ENCODE measurements at regions not wholly inside any gene's neighbourhood (a gene's known extent, or its start where the extent isn't known, plus 50 kb on each side); places are given as distances from the start of the nearest gene placed in this dataset.

DNA sequence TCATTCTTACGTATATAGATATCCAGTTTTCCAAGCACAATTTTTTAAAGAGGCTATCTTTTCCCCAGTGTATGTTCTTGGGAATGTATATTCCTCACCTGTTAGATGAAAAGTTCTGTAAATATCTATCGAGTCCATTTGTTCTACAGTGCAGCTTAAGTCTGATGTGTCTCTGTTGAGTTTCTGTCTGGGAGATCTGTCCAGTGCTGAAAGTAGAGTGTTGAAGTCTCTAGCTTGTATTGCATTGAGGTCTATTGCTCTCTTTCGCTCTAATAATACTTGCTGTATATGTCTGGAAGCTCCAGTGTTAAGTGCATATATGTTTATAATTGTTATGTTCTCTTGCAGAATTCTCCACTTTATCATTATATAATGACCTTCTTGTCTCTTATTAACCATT lies 373.1 kb downstream of the PPARGC1A start:
- no peak overlapping the region for H3K27ac Mint-ChIP-seq
- no peaks in the 10 kb centered on the region for H3K36me3 Mint-ChIP-seq (ENCODE audit: low read depth)
- H3K9me3 Mint-ChIP-seq = peaks cover 14% of the 10 kb centered on the region
- H3K27me3 Mint-ChIP-seq = no peaks in the 10 kb centered on the region
- H3K4me3 Mint-ChIP-seq = no peak overlapping the region
- H3K4me1 Mint-ChIP-seq (ENCODE audit: low read depth) = no peaks in the 10 kb centered on the region

DNA sequence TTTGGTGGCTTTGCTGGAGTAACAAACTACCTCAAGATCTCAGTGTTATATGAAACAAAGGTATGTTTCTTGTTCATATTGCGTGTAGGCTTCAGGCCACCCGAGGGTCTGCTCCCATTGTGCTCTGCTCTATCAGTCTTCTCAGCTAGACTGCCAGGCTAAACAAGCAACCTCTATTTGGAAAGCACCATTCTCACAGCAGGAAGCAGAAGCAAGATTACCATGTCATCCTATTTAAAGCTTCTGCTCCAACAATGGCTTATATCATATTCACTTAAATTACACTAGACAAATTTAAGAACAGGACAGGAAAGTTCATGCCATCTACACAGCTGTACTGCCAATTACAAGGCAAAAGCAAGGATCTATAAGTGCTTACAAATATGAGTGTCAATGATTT lies 385.8 kb downstream of the PPARGC1A start:
- Mint-ChIP-seq H3K4me1 (ENCODE audit: low read depth) (no peaks in the 10 kb centered on the region), H3K27me3 (no peaks in the 10 kb centered on the region), H3K27ac (no peak overlapping the region), H3K9me3 (peaks cover 3% of the 10 kb centered on the region), H3K36me3 (ENCODE audit: low read depth) (no peaks in the 10 kb centered on the region), H3K4me3 (no peak overlapping the region)

DNA sequence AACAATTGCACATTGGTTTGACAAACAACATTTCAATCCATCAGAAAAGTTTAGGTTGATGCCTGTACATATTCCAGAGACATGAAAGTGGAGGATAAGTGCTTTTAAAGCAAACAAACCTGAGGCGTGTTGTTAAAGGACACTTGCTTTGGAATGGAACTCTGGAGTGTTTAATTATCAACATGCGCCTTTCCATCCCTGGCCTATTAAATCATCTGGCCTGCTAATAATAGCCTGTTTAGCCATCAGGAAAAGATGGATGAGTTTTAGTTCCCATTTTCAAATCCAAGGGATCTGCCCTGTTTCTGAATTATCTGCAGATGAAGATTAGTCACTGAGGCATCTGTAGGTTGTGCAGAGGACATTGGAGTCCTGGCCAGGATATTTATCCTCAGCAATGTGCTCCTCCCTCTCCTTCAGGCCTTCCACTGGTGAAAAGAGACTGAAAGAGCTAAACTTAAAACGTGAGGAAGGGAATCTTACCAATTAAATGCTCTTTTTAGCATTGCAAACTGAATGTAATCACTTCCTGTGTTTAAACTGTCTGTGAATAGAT lies 388.9 kb downstream of the PPARGC1A start:
- no peak overlapping the region for H3K27ac Mint-ChIP-seq
- no peaks in the 10 kb centered on the region for H3K4me1 Mint-ChIP-seq (ENCODE audit: low read depth)
- H3K36me3 Mint-ChIP-seq (ENCODE audit: low read depth) = no peaks in the 10 kb centered on the region
- no peak overlapping the region for H3K4me3 Mint-ChIP-seq
- no peaks in the 10 kb centered on the region for H3K27me3 Mint-ChIP-seq
- H3K9me3 Mint-ChIP-seq = peaks cover 7% of the 10 kb centered on the region

DNA sequence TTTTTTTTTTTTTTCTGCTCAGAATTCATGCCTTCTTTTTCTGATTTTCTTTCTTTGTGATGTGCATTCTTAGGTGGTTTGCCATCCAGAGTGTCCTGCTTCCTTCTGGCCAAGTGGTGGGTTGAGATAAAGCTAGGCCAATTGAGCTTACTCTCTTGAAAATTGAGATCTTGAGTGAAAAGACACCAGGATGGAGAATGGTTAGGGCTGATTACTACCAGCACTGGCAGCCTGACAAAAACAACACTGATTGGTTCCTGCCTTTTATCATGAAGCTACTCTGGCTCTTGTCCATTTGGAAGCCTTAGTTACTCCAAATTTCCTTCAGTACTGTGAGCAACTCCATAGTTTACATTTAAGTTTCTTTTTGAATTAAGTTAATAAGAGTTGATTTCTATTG lies 404.0 kb downstream of the PPARGC1A start:
- no peaks in the 10 kb centered on the region for H3K4me1 Mint-ChIP-seq (ENCODE audit: low read depth)
- H3K36me3 Mint-ChIP-seq (ENCODE audit: low read depth) = no peaks in the 10 kb centered on the region
- H3K27ac Mint-ChIP-seq = no peak overlapping the region
- H3K27me3 Mint-ChIP-seq = no peaks in the 10 kb centered on the region
- H3K9me3 Mint-ChIP-seq = no peaks in the 10 kb centered on the region
- no peak overlapping the region for H3K4me3 Mint-ChIP-seq

DNA sequence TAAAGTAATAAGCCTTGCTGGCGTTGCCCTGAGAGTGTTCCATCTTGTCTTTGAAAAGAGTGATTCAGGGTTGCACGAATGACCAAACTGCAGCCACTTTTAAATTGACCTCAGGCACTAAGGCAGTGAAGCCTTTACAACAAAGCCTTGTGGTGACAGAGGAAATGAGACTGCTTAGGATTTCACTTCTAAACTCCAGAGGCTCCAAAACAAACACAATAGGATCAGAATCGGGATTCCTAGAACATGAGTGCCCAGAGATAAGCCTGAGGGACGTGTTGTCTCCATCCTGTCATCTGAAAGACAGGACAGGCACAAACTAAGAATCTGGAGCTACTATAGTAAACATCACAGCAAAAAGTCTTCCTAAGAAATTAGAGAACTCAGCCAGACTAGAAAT lies 405.2 kb downstream of the PPARGC1A start:
- Mint-ChIP-seq H3K27me3 (no peaks in the 10 kb centered on the region), H3K27ac (no peak overlapping the region), H3K36me3 (ENCODE audit: low read depth) (no peaks in the 10 kb centered on the region), H3K9me3 (no peaks in the 10 kb centered on the region), H3K4me1 (ENCODE audit: low read depth) (no peaks in the 10 kb centered on the region), H3K4me3 (no peak overlapping the region)

DNA sequence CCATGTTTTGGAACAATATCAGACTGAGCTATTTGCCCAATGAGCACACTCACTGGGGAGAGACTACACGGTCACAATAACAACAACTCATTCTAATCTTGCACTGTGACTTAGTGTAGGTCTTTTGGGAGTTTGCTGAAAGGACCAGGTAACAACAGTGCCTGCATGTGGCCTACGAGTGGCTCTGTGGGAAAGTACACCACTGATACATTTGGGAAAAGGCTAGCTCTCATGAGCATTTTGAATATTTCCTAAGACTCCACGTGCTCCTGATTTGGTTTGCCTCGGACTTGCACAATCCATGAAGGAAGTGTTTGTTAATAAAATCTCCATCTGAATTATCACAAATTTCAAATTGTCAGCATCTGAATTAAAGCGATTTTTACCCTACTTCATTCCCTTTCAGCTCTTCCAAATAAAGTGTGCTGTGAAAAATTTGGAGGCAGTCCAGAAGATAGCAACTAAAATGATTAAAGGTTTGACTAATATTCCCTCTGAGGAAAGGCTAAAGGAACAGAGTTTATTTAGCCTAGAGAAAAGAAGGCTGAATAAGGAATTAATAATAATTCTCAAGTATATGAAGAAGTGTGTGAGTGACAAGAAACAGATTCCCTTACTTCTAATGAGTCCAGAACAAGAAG lies 406.4 kb downstream of the PPARGC1A start:
- Mint-ChIP-seq H3K27me3 (no peaks in the 10 kb centered on the region), H3K36me3 (ENCODE audit: low read depth) (no peaks in the 10 kb centered on the region), H3K4me1 (ENCODE audit: low read depth) (no peaks in the 10 kb centered on the region), H3K4me3 (no peak overlapping the region), H3K9me3 (no peaks in the 10 kb centered on the region), H3K27ac (no peak overlapping the region)

DNA sequence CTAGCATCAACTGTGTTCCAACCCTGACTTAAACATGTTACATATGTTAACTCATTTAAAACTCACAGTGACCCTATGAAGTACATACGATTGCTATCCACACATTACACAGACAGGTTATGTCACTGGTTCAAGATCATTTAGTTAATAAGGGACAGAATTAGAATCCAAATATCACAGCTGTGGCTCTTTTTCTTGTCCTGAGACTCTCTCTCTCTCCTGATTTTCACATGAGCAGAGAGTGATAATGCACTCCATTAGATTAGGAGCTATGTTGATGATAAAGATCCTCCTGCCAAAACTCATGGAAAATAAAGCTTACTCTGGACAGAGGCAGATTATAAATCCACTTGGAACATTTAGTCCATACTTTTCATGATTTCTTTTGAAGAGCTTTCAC lies 408.3 kb downstream of the PPARGC1A start:
- Mint-ChIP-seq H3K27ac (no peak overlapping the region), H3K36me3 (ENCODE audit: low read depth) (no peaks in the 10 kb centered on the region), H3K9me3 (no peaks in the 10 kb centered on the region), H3K4me3 (no peak overlapping the region), H3K4me1 (ENCODE audit: low read depth) (no peaks in the 10 kb centered on the region), H3K27me3 (no peaks in the 10 kb centered on the region)

DNA sequence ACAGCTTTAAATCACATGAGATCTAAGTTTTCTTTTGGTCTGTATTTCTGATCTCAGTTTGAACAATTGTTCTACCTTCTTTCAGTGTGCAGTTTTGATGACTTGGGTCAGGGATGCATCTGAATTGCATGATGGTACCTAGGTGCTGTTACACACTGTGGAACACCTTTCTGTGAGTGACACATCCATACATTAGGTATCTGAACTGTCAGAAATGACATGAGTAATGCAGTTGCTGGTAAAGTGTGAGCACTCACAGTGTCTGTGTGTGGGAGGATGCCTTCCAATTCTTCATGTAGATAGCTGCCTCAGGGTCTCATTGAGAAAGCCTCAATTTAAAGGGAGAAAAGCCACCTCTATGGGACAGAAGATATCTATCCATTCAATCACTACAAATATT lies 411.9 kb downstream of the PPARGC1A start:
- no peaks in the 10 kb centered on the region for H3K4me1 Mint-ChIP-seq (ENCODE audit: low read depth)
- H3K4me3 Mint-ChIP-seq = no peak overlapping the region
- H3K36me3 Mint-ChIP-seq (ENCODE audit: low read depth) = no peaks in the 10 kb centered on the region
- no peaks in the 10 kb centered on the region for H3K27me3 Mint-ChIP-seq
- H3K27ac Mint-ChIP-seq = no peak overlapping the region
- H3K9me3 Mint-ChIP-seq = peaks cover 7% of the 10 kb centered on the region

DNA sequence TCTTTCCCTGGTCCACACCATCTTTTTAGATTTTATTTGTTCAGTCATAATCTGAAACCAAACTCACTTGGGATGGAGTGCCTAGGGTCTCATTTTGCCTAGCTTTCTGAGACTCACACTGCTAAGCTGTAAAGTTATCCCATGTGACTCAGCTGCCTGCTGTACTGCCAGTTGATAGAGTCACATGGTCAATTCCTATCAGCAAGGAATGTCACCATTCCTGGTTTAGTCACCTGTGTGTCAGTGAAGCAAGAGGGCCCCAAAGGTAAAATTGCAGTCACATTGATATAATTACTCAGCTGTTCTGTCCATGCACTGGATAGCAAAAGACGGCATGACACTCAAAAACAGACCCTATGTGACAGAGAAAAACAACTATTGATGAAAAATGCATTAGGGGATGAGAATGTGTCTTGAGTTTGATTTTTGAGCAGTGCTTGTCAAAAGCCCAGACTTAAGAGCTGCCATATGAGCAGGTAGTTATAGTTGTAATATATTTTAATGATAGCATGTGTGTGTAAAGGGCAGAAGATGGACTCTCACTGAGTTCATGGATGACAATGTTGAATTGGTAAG lies 413.2 kb downstream of the PPARGC1A start:
- Mint-ChIP-seq H3K27me3 (no peaks in the 10 kb centered on the region), H3K4me1 (ENCODE audit: low read depth) (no peaks in the 10 kb centered on the region), H3K9me3 (peaks cover 15% of the 10 kb centered on the region), H3K4me3 (no peak overlapping the region), H3K27ac (no peak overlapping the region), H3K36me3 (ENCODE audit: low read depth) (no peaks in the 10 kb centered on the region)

DNA sequence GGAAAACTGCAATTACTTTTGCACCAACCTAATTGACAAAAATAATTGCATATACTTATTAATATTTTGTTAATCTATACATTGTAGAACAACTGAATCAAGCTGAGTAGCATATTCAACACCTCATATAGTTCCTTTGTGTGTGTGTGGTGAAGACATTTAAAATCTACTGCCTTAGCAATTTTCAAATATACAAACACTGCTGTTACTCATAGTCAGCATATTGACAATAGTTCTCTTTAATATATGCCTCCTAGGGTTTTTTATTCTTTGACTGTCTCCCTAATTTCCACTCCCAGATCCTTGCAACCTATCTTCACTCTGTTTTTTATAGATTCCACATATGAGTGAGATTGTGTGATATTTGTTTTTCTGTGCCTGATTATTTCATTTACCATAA lies 426.8 kb downstream of the PPARGC1A start:
- Mint-ChIP-seq H3K27ac (no peak overlapping the region), H3K4me1 (ENCODE audit: low read depth) (no peaks in the 10 kb centered on the region), H3K27me3 (no peaks in the 10 kb centered on the region), H3K4me3 (no peak overlapping the region), H3K9me3 (peaks cover 6% of the 10 kb centered on the region), H3K36me3 (ENCODE audit: low read depth) (no peaks in the 10 kb centered on the region)

DNA sequence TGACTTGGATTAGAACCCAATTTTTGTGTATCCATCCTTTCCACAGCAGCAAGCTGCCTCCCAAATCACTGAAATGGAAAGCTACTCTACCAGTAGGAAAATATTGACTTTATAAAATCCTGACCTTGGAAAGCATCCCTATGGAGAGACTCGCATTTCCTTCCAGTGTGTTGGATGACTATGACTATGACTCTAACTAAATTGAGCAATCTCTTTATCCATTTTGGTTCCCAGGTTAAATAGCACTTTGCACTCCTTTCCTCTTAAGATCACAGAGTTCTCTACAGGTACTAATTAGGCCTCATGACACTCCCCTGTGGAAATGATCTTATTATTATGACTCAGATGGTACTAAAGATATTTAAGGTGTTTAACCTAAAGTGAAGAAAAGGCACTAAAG lies 431.8 kb downstream of the PPARGC1A start:
- Mint-ChIP-seq H3K4me3 (no peak overlapping the region), H3K4me1 (ENCODE audit: low read depth) (no peaks in the 10 kb centered on the region), H3K36me3 (ENCODE audit: low read depth) (no peaks in the 10 kb centered on the region), H3K27me3 (no peaks in the 10 kb centered on the region), H3K9me3 (peaks cover 7% of the 10 kb centered on the region), H3K27ac (no peak overlapping the region)

DNA sequence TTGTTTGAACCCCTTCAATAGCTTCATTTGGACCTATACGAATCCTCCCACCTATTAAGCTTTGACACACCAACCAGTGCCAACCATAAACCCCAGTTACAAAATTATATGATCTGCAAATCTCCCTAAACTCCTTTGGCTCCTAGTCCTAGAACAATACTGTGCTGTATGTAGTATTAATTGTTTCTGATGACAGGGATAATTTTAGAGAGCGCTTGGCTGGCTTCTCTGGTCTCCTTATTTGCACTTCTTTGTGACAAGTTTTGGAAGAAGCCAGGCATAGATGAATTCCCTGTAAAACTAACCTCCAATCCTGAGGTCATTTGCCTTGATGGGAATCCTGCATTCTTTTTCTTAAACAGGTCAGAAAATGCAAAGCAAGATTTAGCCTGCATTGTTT lies 433.0 kb downstream of the PPARGC1A start:
- Mint-ChIP-seq H3K4me3 (no peak overlapping the region), H3K27ac (no peak overlapping the region), H3K27me3 (no peaks in the 10 kb centered on the region), H3K36me3 (ENCODE audit: low read depth) (no peaks in the 10 kb centered on the region), H3K9me3 (peaks cover 4% of the 10 kb centered on the region), H3K4me1 (ENCODE audit: low read depth) (no peaks in the 10 kb centered on the region)

DNA sequence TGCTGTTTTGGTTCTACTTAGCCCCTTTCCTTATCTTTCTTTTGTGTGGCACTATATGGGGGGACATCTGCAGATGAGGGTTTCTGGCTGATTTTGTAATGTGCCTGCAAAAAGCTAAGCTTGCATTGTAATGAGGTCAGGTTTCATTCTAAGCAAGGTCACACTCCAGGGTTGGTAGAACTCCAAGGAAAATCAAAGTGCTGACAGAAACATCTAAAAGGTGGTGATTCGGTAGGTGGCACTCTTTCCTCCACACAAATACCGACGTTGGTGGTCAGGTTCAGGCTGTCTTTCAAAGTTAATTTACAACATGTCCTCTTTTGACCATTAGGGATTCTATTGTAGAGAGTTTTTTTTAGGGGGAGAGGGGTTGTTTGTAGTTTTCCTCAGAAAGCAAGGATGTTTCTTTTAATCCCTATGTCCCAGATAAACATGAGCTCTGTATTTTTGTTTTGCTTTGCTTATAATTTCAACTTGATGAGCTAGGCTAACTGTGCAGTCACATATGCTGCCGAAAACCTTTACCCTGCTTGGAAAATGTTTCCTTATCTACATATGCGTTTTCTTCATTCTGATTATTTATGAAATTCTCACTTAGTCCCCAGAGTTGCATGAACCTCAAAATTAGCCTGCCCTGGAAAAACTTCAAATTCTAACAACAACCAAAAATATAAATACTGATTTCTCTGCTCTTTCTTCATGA lies 434.2 kb downstream of the PPARGC1A start:
- no peaks in the 10 kb centered on the region for H3K27me3 Mint-ChIP-seq
- peaks cover 3% of the 10 kb centered on the region for H3K9me3 Mint-ChIP-seq
- H3K4me3 Mint-ChIP-seq = no peak overlapping the region
- no peaks in the 10 kb centered on the region for H3K36me3 Mint-ChIP-seq (ENCODE audit: low read depth)
- H3K27ac Mint-ChIP-seq = no peak overlapping the region
- H3K4me1 Mint-ChIP-seq (ENCODE audit: low read depth) = no peaks in the 10 kb centered on the region

DNA sequence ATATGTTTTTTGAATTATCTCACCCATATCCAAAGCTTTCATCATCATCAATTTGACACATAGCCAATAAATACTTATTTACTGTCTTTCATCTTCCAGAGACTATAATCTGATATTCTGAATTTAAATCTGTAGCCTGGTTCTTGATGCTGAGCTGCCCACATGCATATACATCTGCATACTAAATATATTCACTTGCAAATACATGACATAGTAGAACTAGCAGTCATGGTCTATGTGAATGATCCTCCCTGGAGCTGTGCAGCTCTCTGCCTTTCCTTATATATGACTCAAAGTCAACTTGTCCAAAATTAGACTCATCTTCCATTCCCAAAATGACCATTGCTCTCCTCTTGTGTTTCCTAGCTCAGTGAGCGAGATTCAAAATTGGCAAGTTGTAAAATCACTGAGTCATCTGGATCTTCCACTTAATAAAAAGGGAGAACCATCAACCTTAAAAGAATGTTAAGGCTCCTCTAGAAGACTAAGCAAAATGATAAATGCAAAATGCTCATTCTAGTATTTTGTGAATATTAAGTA lies 448.2 kb downstream of the PPARGC1A start:
- no peaks in the 10 kb centered on the region for H3K9me3 Mint-ChIP-seq
- H3K27me3 Mint-ChIP-seq = no peaks in the 10 kb centered on the region
- H3K36me3 Mint-ChIP-seq (ENCODE audit: low read depth) = no peaks in the 10 kb centered on the region
- no peaks in the 10 kb centered on the region for H3K4me1 Mint-ChIP-seq (ENCODE audit: low read depth)
- no peak overlapping the region for H3K4me3 Mint-ChIP-seq
- no peak overlapping the region for H3K27ac Mint-ChIP-seq

DNA sequence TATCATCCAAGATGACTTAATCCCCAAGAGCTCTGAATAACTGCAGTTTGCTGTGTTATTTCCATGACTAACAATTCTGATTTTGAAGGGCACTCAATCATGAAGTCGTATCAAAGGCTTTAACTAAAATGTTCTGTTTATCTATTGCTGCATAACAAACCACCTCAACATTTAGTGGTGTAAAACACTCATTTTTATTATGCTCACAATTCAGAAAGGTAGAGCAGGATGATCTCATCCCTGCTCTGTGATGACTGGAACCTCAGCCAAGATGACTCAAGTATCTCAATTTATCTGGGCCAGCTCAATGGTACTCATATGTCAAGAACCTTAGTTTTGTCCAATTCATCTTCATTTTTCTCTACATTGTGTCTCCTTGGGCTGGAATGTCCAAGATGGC lies 451.1 kb downstream of the PPARGC1A start:
- Mint-ChIP-seq H3K4me1 (ENCODE audit: low read depth) (no peaks in the 10 kb centered on the region), H3K27me3 (no peaks in the 10 kb centered on the region), H3K36me3 (ENCODE audit: low read depth) (no peaks in the 10 kb centered on the region), H3K4me3 (no peak overlapping the region), H3K27ac (no peak overlapping the region), H3K9me3 (no peaks in the 10 kb centered on the region)

Data from stimulated activated naive CD8-positive, alpha-beta T cell treated with anti-CD3 and anti-CD28 coated beads, Interleukin-15, Interleukin-2, amounts not matched to agents 100 ng/mL and 50 ng/mL, for 24 hours (primary cell).